GM12873 (cell line): ENCODE measurements at regions not wholly inside any gene's neighbourhood (a gene's known extent, or its start where the extent isn't known, plus 50 kb on each side); places are given as distances from the start of the nearest gene placed in this dataset.

Experiments
- TF ChIP-seq, protein P1 (sequence below): IDR thresholded peaks from 2 replicates; pipeline ENCODE4 v1.5.1; 2012; ENCODE audit warnings: low read depth, mild to moderate bottlenecking, moderate library complexity, low read length, control low read depth; ENCODE audit not compliant: insufficient read depth; ENCODE audit errors: missing control alignments

DNA sequence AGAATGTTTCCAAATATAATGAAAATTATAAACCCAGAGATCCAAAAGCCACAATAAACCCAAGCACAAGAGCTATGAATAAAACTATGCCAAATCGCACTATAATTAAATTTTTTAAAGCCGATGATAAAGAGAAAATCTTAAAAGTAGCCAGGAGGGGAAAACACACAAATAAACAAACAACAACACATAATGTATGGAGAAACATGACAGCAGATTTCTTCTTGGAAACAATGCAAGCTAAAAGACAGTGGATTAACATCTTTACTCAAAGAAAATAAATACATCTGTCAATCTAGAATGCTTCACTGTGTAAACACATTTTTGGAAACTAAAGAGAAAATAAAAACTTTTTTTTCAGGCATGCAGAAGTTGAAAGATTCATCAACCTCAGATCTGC lies 53.0 kb upstream of the SMOX start:
- TF ChIP-seq, protein P1, sequence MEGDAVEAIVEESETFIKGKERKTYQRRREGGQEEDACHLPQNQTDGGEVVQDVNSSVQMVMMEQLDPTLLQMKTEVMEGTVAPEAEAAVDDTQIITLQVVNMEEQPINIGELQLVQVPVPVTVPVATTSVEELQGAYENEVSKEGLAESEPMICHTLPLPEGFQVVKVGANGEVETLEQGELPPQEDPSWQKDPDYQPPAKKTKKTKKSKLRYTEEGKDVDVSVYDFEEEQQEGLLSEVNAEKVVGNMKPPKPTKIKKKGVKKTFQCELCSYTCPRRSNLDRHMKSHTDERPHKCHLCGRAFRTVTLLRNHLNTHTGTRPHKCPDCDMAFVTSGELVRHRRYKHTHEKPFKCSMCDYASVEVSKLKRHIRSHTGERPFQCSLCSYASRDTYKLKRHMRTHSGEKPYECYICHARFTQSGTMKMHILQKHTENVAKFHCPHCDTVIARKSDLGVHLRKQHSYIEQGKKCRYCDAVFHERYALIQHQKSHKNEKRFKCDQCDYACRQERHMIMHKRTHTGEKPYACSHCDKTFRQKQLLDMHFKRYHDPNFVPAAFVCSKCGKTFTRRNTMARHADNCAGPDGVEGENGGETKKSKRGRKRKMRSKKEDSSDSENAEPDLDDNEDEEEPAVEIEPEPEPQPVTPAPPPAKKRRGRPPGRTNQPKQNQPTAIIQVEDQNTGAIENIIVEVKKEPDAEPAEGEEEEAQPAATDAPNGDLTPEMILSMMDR, result no peak

DNA sequence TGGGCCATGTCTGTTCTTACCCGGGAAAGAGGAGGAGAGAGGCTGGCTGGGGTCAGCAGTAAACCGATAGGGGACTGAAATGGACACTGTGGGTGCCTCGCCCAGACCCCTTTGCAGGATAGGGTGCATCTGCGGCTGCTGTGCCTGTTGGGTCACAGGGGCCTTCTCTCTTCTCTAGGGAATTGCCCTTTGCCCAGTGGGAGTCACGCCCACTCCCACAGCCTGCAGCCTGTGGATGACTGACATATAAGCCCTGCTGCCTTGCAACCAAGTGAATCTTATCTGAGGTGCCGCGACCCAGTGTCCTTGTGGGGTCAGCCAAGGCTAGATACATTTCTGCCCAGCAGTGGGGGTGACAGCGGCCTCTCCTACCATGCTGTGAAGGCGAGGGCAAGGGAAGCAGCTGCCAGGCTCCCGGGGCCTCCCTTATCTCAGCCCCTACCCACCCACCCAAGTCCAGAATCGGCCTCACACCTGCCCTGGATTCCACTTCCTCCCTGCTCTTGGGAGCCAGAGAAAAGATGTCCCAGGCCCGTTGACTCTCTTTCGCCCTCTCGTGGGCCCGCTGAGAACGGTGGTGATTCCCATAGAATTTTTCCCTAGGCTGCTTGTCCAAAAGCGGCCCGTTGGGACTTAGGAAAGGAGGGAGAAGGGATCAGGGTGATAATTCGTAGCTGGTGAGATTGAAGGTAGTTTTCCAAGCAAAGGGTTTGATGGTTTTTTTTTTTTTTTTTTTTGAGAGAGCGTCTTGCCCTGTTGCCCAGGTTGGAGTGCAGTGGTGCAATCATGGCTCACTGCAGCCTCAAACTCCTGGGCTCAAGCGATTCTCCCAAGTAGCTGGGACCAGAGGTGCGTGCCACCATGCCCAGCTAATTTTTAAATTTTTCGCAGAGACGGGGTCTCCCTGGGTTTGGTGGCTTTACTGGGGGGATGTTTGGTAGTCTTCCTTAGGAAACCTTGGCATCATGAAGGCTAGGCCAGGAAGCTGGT lies 56.8 kb upstream of the SMOX start:
- TF ChIP-seq, protein P1, result peak; percentile 70

DNA sequence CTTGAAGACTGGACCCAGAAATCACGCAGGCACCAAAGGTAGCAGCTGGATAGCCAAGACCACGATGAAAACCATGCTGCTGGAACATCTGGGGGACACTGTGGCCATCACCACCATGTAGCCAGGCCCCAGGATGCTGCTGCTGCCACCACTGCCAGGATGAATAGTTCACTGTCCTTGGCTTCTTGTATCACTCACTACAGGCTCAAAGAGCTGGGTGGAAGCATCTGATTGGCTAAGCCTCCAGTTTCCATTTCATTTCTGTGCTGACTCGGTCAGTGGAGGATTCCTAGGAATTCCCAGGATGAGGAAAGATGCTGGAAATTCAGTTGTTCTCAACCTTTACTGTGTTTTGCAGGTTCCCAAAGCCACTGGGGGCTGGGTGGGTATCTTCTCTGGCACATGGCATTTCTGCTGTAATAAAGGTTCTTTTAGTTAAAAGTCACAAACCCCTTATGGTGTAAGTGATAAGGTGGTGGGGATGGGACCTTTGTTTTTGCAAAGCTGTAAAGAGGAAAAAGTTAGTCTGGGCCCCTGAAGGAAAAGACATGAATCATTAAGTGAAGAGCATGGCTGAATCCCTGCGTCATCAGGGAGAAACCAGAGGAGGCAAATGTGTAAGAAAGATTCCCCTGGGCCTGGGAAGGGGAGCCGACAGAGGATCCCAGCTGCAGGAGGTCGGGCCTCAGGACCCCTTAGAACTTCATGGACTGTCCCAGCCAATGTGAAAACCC lies 57.7 kb upstream of the SMOX start:
- TF ChIP-seq, protein P1, result no peak

DNA sequence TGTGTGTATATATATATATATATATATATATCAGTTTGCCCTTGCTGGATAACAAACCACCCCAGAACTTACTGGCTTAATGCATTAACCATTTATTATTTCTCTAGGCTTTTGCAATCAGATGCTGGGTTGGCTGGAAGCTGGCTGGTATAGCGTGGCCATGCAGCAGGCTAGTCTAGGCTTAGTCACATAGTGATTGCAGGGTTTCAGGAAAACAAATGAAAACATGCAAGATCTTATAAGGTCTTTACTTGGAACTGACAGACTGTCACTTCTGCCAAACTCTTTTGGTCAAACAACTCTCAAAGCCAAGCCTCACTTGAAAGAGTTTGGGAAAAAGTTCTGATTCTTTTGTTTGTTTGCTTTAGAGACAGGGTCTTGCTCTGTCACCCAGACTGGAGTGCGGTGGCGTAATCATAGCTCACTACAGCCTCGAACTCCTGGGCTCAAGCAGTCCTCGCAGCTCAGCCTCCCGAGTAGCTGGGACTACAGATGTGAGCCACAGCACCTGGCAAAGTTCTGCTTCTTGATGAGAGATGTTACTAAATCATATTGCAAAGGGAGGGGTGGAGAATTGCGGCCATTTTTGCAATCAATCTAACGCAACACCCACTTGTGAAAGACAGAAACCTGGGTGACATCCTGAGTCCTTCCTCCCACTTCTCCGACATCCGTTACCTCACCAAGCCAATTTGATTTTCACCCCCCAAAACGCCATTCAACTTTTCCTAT lies 58.7 kb upstream of the SMOX start:
- TF ChIP-seq, protein P1, result no peak

DNA sequence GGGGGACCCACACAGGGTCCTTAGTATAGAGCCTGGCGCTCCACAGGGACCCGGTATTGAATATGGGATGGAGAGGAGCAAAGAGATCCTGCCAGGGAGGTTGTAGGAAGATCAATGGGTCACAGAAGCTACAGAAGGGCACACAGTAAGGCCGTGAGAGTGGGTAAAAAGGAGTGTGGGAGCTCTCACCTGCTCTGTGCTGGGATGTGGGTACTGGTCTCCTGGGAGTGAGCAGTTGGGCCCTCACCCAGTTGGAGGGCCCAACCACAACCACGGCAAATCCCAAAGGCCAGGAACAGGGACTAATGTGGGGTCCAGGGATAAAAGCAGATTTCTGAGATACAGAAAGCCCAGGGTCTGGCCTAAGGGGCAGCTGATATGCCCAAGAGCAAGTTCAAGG lies 59.9 kb upstream of the SMOX start:
- TF ChIP-seq, protein P1, result no peak

DNA sequence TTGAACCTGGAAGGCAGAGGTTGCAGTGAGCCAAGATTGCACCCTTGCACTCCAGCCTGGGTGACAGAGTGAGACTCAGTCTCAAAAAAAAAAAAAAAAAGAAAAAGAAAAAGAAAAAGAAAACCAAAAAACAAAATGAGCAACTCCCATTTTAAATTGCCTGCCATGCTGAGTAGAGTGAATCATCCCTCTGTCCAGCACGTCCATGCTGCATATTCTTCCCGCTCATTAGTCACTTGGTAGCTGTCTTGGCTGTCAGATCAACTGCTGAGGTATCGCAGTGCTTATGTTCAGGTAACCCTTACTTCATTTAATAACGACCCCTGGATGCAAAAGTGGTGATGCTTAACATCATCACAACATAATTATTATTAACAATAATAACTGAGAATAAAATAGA lies 60.7 kb upstream of the SMOX start:
- TF ChIP-seq, protein P1, result no peak
